H1 (cell line): ENCODE measurements at regions not wholly inside any gene's neighbourhood (a gene's known extent, or its start where the extent isn't known, plus 50 kb on each side); places are given as distances from the start of the nearest gene placed in this dataset.

Experiments
- NRF1 ChIP-seq: IDR thresholded peaks from 2 replicates; pipeline ENCODE4 v1.6.1; 2011; ENCODE audit warnings: mild to moderate bottlenecking, low read depth, low read length, improper control_type of control experiment
- SAP30 ChIP-seq: fragments of 300-600 bp; sonication (generic); IDR thresholded peaks from 2 replicates; pipeline ENCODE4 v1.7.1; 2012; ENCODE audit warnings: low read length, moderate library complexity, mild to moderate bottlenecking, inconsistent platforms; ENCODE audit not compliant: insufficient read depth, insufficient replicate concordance

GRCh38 chrX:56107320-56107719 is 124.8 kb upstream of the KLF8 start (continued):
- TF ChIP-seq SAP30 (no peak), NRF1 (no peak)
